Peyer's patch (tissue), 4 donors: ENCODE measurements at regions not wholly inside any gene's neighbourhood (a gene's known extent, or its start where the extent isn't known, plus 50 kb on each side); places are given as distances from the start of the nearest gene placed in this dataset.
"Not testable (repeated sequence)": the region's sequence is repeated elsewhere in the genome, so short reads cannot be mapped to it uniquely, and the experiment has no call there.

Experiments
- CTCF ChIP-seq, 6 experiments: fragments of 450-650 bp in 4 of 6; fragments of 200-600 bp in 2 of 6; sonication (generic) in 1 of 6; IDR thresholded peaks; one replicate each; pipeline ENCODE4 v1.5.1; 2017 to 2019; ENCODE audit warnings: antibody characterized with exemption in 6 of 6, mild to moderate bottlenecking in 3 of 6, moderate library complexity in 1 of 6
- POLR2A ChIP-seq, 2 donors: fragments of 450-650 bp; IDR thresholded peaks; one replicate each; pipeline ENCODE4 v1.5.1; 2017; ENCODE audit warnings: antibody characterized with exemption in 2 of 2, mild to moderate bottlenecking in 2 of 2, moderate library complexity in 2 of 2

- TF ChIP-seq CTCF, POLR2A (IDR thresholded peaks at IDR 0.05): not testable (repeated sequence)
Observed at GRCh38 chr3:195658381-195659135, 62.2 kb upstream of the MUC20 start.
